Type B pancreatic cell (in vitro differentiated cells): ENCODE measurements at regions not wholly inside any gene's neighbourhood (a gene's known extent, or its start where the extent isn't known, plus 50 kb on each side); places are given as distances from the start of the nearest gene placed in this dataset.

Experiments used
- DNase-seq: peaks from one replicate; pipeline ENCODE4 v3.0.0; 2021; ENCODE audit warnings: mixed read lengths; ENCODE audit not compliant: unreplicated experiment; ENCODE audit errors: extremely low spot score
- H3K27ac Mint-ChIP-seq: 2 replicates; pipeline ENCODE4 v1.8.0; 2021; ENCODE audit warnings: mild to moderate bottlenecking, mixed read lengths
- H3K27me3 Mint-ChIP-seq: 2 replicates; pipeline ENCODE4 v1.8.0; 2021; ENCODE audit warnings: mixed read lengths
- H3K36me3 Mint-ChIP-seq: 2 replicates; pipeline ENCODE4 v1.8.0; 2021; ENCODE audit warnings: mixed read lengths
- H3K4me1 Mint-ChIP-seq: one replicate; pipeline ENCODE4 v1.8.0; 2021; ENCODE audit warnings: mixed read lengths; ENCODE audit not compliant: unreplicated experiment
- H3K4me3 Mint-ChIP-seq: 2 replicates; pipeline ENCODE4 v1.8.0; 2021; ENCODE audit warnings: mild to moderate bottlenecking, mixed read lengths
- H3K9me3 Mint-ChIP-seq: 2 replicates; pipeline ENCODE4 v1.8.0; 2021; ENCODE audit warnings: mixed read lengths
- CTCF ChIP-seq: fragments of 200-600 bp; sonication (generic); conservative IDR thresholded peaks from 2 replicates; pipeline ENCODE4 v1.5.0; 2021; ENCODE audit warnings: antibody characterized with exemption, mild to moderate bottlenecking

GRCh38 chrX:15939737-15940136 lies 85.1 kb upstream of the AP1S2 start:
- Mint-ChIP-seq H3K9me3 (no peaks in the 10 kb centered on the region), H3K27me3 (no peaks in the 10 kb centered on the region), H3K27ac (no peak overlapping the region), H3K4me3 (no peak overlapping the region), H3K4me1 (no peaks in the 10 kb centered on the region), H3K36me3 (no peaks in the 10 kb centered on the region)
- DNase-seq: no peak
- TF ChIP-seq CTCF: no peak

GRCh38 chrX:15938072-15938471 lies 83.5 kb upstream of the AP1S2 start:
- Mint-ChIP-seq H3K27me3 (no peaks in the 10 kb centered on the region), H3K4me1 (no peaks in the 10 kb centered on the region), H3K36me3 (no peaks in the 10 kb centered on the region), H3K27ac (no peak overlapping the region), H3K9me3 (no peaks in the 10 kb centered on the region), H3K4me3 (no peak overlapping the region)
- DNase-seq: no peak
- TF ChIP-seq CTCF: no peak

GRCh38 chrX:15931362-15931761 lies 76.7 kb upstream of the AP1S2 start:
- no peak overlapping the region for H3K4me3 Mint-ChIP-seq
- no peak for TF ChIP-seq CTCF
- no peak overlapping the region for H3K27ac Mint-ChIP-seq
- no peaks in the 10 kb centered on the region for H3K9me3 Mint-ChIP-seq
- DNase-seq: no peak
- H3K36me3 Mint-ChIP-seq: no peaks in the 10 kb centered on the region
- H3K27me3 Mint-ChIP-seq: peaks cover 3% of the 10 kb centered on the region
- no peaks in the 10 kb centered on the region for H3K4me1 Mint-ChIP-seq

GRCh38 chrX:15930585-15930984 lies 76.0 kb upstream of the AP1S2 start:
- no peaks in the 10 kb centered on the region for H3K36me3 Mint-ChIP-seq
- peak; percentile 61 for TF ChIP-seq CTCF
- H3K4me1 Mint-ChIP-seq: no peaks in the 10 kb centered on the region
- peaks cover 3% of the 10 kb centered on the region for H3K27me3 Mint-ChIP-seq
- H3K4me3 Mint-ChIP-seq: no peak overlapping the region
- no peak for DNase-seq
- H3K9me3 Mint-ChIP-seq: no peaks in the 10 kb centered on the region
- no peak overlapping the region for H3K27ac Mint-ChIP-seq

- Mint-ChIP-seq H3K9me3 (no peaks in the 10 kb centered on the region), H3K36me3 (no peaks in the 10 kb centered on the region), H3K4me3 (no peak overlapping the region), H3K4me1 (no peaks in the 10 kb centered on the region), H3K27me3 (peaks cover 3% of the 10 kb centered on the region), H3K27ac (no peak overlapping the region)
- no peak for TF ChIP-seq CTCF
- no peak for DNase-seq
Measured at GRCh38 chrX:15929194-15929593, 74.6 kb upstream of the AP1S2 start.

- no peak for DNase-seq
- H3K27ac Mint-ChIP-seq: no peak overlapping the region
- no peaks in the 10 kb centered on the region for H3K36me3 Mint-ChIP-seq
- no peak for TF ChIP-seq CTCF
- H3K9me3 Mint-ChIP-seq: no peaks in the 10 kb centered on the region
- no peak overlapping the region for H3K4me3 Mint-ChIP-seq
- H3K4me1 Mint-ChIP-seq: no peaks in the 10 kb centered on the region
- H3K27me3 Mint-ChIP-seq: peaks cover 3% of the 10 kb centered on the region
Measured at GRCh38 chrX:15926622-15927021, 72.0 kb upstream of the AP1S2 start.
